ENCODE measurements at regions not wholly inside any gene's neighbourhood (a gene's known extent, or its start where the extent isn't known, plus 50 kb on each side); places are given as distances from the start of the nearest gene placed in this dataset.

DNA sequence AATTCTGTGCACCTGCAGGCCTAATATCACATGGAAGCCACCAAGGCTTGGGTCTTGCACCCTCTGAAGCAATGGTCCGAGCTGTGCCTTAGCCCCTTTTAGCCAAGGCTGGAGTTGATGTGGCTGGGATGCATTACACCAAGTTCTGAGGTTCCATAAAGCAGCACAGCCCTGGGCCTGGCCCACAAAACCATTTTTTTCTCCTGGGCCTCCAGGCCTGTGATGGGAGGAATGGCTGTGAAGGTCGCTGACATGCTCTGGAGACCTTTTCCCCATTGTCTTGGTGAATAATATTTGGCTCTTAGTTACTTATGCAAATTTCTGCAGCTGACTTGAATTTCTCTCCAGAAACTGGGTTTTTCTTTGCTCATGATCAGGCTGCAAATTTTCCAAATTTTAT, 167.3 kb downstream of the HTR1A start:
- TF ChIP-seq SIN3A (IDR thresholded peaks at IDR 0.05; ENCODE audit: low read depth, low read length) (no peak), SPI1 (IDR thresholded peaks at IDR 0.05; ENCODE audit: borderline replicate concordance, insufficient read depth, low read depth, low read length) (no peak), CBX5 (IDR thresholded peaks at IDR 0.05; ENCODE audit: low read depth) (no peak), BRCA1 (IDR thresholded peaks at IDR 0.05; ENCODE audit: low read depth, low read length) (no peak), TAF1 (IDR thresholded peaks at IDR 0.05; ENCODE audit: borderline replicate concordance, low read depth, low read length) (no peak), GABPA (IDR thresholded peaks at IDR 0.05; ENCODE audit: low read depth) (no peak), EZH2 (IDR thresholded peaks at IDR 0.05; ENCODE audit: borderline replicate concordance, control insufficient read depth, low read depth, low read length) (no peak), SREBF2 (IDR thresholded peaks at IDR 0.05; ENCODE audit: low read length) (no peak)
- TF ChIP-seq, protein P1, sequence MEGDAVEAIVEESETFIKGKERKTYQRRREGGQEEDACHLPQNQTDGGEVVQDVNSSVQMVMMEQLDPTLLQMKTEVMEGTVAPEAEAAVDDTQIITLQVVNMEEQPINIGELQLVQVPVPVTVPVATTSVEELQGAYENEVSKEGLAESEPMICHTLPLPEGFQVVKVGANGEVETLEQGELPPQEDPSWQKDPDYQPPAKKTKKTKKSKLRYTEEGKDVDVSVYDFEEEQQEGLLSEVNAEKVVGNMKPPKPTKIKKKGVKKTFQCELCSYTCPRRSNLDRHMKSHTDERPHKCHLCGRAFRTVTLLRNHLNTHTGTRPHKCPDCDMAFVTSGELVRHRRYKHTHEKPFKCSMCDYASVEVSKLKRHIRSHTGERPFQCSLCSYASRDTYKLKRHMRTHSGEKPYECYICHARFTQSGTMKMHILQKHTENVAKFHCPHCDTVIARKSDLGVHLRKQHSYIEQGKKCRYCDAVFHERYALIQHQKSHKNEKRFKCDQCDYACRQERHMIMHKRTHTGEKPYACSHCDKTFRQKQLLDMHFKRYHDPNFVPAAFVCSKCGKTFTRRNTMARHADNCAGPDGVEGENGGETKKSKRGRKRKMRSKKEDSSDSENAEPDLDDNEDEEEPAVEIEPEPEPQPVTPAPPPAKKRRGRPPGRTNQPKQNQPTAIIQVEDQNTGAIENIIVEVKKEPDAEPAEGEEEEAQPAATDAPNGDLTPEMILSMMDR (IDR thresholded peaks at IDR 0.05 in 2 of 3, conservative IDR thresholded peaks at IDR 0.05 in 1 of 3; ENCODE audit: control insufficient read depth in 2 of 3, extremely low read depth in 1 of 3, insufficient read depth in 1 of 3, low read depth in 3 of 3, low read length in 3 of 3): no peak

Measured in GM12878 (cell line).